ENCODE measurements at regions not wholly inside any gene's neighbourhood (a gene's known extent, or its start where the extent isn't known, plus 50 kb on each side); places are given as distances from the start of the nearest gene placed in this dataset.

- H3K4me3 ChIP-seq (ENCODE audit: low read length in 3 of 3), result no peak overlapping the region
- H3K27me3 ChIP-seq (ENCODE audit: control insufficient read depth, insufficient read depth, low read length), result no peaks in the 10 kb centered on the region
- FAIRE-seq (no peak), DNase-seq (peak in 1 of 5 donors; percentile 35)
- H3K4me1 ChIP-seq (ENCODE audit: control insufficient read depth in 2 of 3, insufficient read depth in 2 of 3, low read depth in 1 of 3, low read length in 3 of 3), result peaks cover 0 to 7% (median 3%) of the 10 kb centered on the region in 3 donors
- H3K27ac ChIP-seq (ENCODE audit: low read depth in 2 of 2, low read length in 2 of 2), result peak overlapping the region; percentile 18 to 26
- H3K9me3 ChIP-seq (ENCODE audit: control insufficient read depth in 2 of 3, insufficient read depth in 1 of 3, low read length in 3 of 3), result no peaks in the 10 kb centered on the region
- H3K9ac ChIP-seq (ENCODE audit: low read length in 3 of 3), result no peak overlapping the region
- H3K36me3 ChIP-seq (ENCODE audit: control insufficient read depth in 2 of 3, insufficient read depth in 3 of 3, low read length in 3 of 3), result no peaks in the 10 kb centered on the region
- no peak for TF ChIP-seq CTCF (IDR thresholded peaks at IDR 0.05; ENCODE audit: borderline replicate concordance, extremely low read depth, insufficient read depth)
- intact Hi-C loops (cut with DNase I), result no loop called here
These were observed 471.3 kb upstream of the NRSN1 start for GRCh38 chr6:23654745-23655144.

- no peak for FAIRE-seq
- Histone ChIP-seq H3K4me1 (ENCODE audit: control insufficient read depth in 2 of 3, insufficient read depth in 2 of 3, low read depth in 1 of 3, low read length in 3 of 3) (peaks cover 0 to 7% (median 3%) of the 10 kb centered on the region in 3 donors), H3K4me3 (ENCODE audit: low read length in 3 of 3) (no peak overlapping the region), H3K27me3 (ENCODE audit: control insufficient read depth, insufficient read depth, low read length) (no peaks in the 10 kb centered on the region), H3K27ac (ENCODE audit: low read depth in 2 of 2, low read length in 2 of 2) (peak overlapping the region in 1 of 2 donors; percentile 26), H3K9me3 (ENCODE audit: control insufficient read depth in 2 of 3, insufficient read depth in 1 of 3, low read length in 3 of 3) (no peaks in the 10 kb centered on the region), H3K9ac (ENCODE audit: low read length in 3 of 3) (no peak overlapping the region), H3K36me3 (ENCODE audit: control insufficient read depth in 2 of 3, insufficient read depth in 3 of 3, low read length in 3 of 3) (no peaks in the 10 kb centered on the region)
- intact Hi-C loops (cut with DNase I), result no loop called here
- DNase-seq, result peak in 1 of 5 donors; percentile 42
- TF ChIP-seq CTCF (IDR thresholded peaks at IDR 0.05; ENCODE audit: borderline replicate concordance, extremely low read depth, insufficient read depth), result no peak
These were observed 470.5 kb upstream of the NRSN1 start for GRCh38 chr6:23655525-23655924.

- FAIRE-seq (no peak), DNase-seq (peak in 4 of 5 donors; percentile 58 to 73 (median 63))
- Histone ChIP-seq H3K27ac (ENCODE audit: low read depth in 2 of 2, low read length in 2 of 2) (no peak overlapping the region), H3K9me3 (ENCODE audit: control insufficient read depth in 2 of 3, insufficient read depth in 1 of 3, low read length in 3 of 3) (no peaks in the 10 kb centered on the region), H3K9ac (ENCODE audit: low read length in 3 of 3) (no peak overlapping the region), H3K27me3 (ENCODE audit: control insufficient read depth, insufficient read depth, low read length) (no peaks in the 10 kb centered on the region), H3K36me3 (ENCODE audit: control insufficient read depth in 2 of 3, insufficient read depth in 3 of 3, low read length in 3 of 3) (no peaks in the 10 kb centered on the region), H3K4me3 (ENCODE audit: low read length in 3 of 3) (no peak overlapping the region), H3K4me1 (ENCODE audit: control insufficient read depth in 2 of 3, insufficient read depth in 2 of 3, low read depth in 1 of 3, low read length in 3 of 3) (peaks cover 0 to 7% (median 3%) of the 10 kb centered on the region in 3 donors)
- intact Hi-C loops (cut with DNase I), result no loop called here
- no peak for TF ChIP-seq CTCF (IDR thresholded peaks at IDR 0.05; ENCODE audit: borderline replicate concordance, extremely low read depth, insufficient read depth)
These were observed 469.5 kb upstream of the NRSN1 start for GRCh38 chr6:23656255-23657194.
